Motor neuron (in vitro differentiated cells): ENCODE measurements at regions not wholly inside any gene's neighbourhood (a gene's known extent, or its start where the extent isn't known, plus 50 kb on each side); places are given as distances from the start of the nearest gene placed in this dataset.

Experiments
- ATAC-seq, 8 experiments: fragments of 200-7000 bp; cut with Tn5 transposase; replicated peaks in 6 of 8; 2 replicates each; pipeline ENCODE4 v1.8.0; 2021; ENCODE audit warnings: mild to moderate bottlenecking in 8 of 8, moderate library complexity in 8 of 8
- H3K27ac ChIP-seq, 2 donors: fragments of 250-450 bp; sonication (Bioruptor Pico); 2 replicates each; pipeline ENCODE4 v1.9.0; 2021; ENCODE audit warnings: antibody characterized with exemption in 2 of 2, mild to moderate bottlenecking in 2 of 2, moderate library complexity in 1 of 2
- H3K4me1 ChIP-seq, 2 donors: fragments of 250-450 bp; sonication (Bioruptor Pico); replicated peaks in 1 of 2; 2 replicates each; pipeline ENCODE4 v1.6.1; 2021; ENCODE audit warnings: antibody characterized with exemption in 2 of 2, mild to moderate bottlenecking in 2 of 2, moderate library complexity in 1 of 2
- H3K4me3 ChIP-seq, 5 donors: fragments of 250-450 bp; sonication (Bioruptor Pico); 2 replicates each; pipeline ENCODE4 v1.9.0; 2021; ENCODE audit warnings: antibody characterized with exemption in 5 of 5, mild to moderate bottlenecking in 5 of 5, moderate library complexity in 4 of 5
- WGBS, 10 experiments: fragments of 450-650 bp; shearing (Covaris generic); methylation state at CpG; one replicate each; pipeline ENCODE4 v1.0.0; 2022; 5-methylcytosine and 5-hydroxymethylcytosine counted together
- in situ Hi-C, 9 experiments: fragments of 400-800 bp; cut with MboI; loops; one replicate each; pipeline ENCODE4 v1.15.0; 2021; ENCODE audit warnings: low sequenced_read_pairs in 9 of 9, low pct_unique_long_range_greater_than_20kb in 2 of 9; ENCODE audit not compliant: unreplicated experiment in 9 of 9

DNA sequence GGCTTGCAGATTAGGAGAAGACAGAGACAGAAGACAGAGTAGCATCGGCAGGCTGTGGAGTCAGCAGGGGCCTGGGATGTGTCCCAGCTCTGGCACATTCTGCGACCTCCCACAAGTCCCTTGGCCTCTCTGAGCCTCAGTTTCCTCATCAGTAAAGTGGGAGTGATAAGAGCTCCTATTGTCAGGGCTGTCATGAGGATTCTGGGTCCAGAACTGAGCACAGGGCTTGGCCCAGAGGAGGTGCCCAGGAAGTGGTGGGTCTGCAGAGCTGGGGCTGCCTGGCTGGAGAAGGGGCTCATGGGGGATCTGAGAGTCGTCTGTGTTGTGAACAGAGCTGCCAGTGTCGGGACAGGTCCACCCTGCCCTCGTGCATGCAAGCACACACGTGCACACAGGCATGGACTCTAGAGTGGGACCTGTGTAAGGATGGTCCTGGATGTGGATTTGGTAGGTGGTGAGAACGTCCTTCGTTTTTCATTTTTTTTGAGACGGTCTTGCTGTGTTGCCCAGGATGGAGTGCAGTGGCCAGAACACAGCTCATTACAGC lies 262.9 kb downstream of the PTPRU start:
- H3K27ac ChIP-seq, result no peak overlapping the region
- peaks cover 20 to 34% of the 10 kb centered on the region in 2 donors for H3K4me1 ChIP-seq
- H3K4me3 ChIP-seq, result no peak overlapping the region
- in situ Hi-C loops, result no loop called here
- no peak for ATAC-seq
- 30 to 100% (median 90%) methylated on average over 1 to 9 of the region's 9 CpGs; no CpG with 5 or more reads in 3 of the 10 experiments for WGBS, 10 experiments

DNA sequence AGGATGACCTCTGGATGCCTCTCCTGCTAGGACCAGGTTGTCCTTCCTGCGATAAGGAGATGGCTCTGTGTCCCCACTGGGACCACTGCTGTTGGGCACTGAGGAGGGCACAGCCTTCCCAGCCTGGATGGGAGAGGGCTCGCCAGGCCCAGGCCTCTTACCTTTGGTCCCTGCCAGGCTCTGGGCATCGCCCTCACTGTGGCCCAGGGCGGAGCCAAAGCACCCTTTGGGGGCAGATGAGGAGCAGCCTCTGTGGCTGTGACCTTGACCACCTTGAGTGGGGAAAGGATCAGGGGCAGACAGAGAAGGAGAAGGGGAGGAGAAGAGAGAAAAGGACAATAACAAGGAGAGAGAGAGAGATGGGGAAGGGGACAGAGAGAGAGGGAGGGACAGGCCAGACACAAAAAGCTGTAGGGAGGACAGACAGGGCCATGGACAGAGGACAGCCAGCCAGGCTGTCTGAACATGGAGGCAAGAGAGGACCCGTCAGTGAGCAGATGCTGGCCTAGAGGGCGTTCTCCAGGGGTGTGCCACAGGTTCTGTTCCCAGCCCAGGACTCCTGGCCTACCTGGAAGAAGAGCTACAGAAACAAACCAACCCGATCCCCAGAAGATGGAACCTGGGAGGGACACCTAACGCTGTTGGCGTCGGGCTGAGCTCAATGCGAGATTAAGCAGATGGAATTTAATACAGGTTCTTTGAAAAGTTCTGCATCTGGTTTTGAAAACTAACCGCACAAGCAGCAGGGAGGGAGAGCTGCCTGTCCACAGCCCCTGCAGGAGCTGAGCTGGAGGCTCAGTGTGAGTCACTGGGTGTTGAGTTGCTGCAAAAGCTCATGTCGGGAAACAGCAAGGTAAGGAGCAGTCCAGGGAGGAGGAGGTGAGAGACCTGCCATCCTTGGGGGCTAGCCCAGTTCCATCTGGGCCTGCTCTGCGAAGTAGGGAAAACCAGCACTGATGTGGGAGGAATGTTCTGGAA lies 262.1 kb downstream of the PTPRU start:
- 48 to 93% (median 83%) methylated on average over 1 to 10 of the region's 14 CpGs; no CpG with 5 or more reads in 2 of the 10 experiments for WGBS, 10 experiments
- no peak overlapping the region for H3K4me3 ChIP-seq
- peaks cover 13 to 26% of the 10 kb centered on the region in 2 donors for H3K4me1 ChIP-seq
- no peak overlapping the region for H3K27ac ChIP-seq
- peak in 5 of 8 experiments; percentile 40 to 66 (median 46) for ATAC-seq
- in situ Hi-C loops, result no loop called here

DNA sequence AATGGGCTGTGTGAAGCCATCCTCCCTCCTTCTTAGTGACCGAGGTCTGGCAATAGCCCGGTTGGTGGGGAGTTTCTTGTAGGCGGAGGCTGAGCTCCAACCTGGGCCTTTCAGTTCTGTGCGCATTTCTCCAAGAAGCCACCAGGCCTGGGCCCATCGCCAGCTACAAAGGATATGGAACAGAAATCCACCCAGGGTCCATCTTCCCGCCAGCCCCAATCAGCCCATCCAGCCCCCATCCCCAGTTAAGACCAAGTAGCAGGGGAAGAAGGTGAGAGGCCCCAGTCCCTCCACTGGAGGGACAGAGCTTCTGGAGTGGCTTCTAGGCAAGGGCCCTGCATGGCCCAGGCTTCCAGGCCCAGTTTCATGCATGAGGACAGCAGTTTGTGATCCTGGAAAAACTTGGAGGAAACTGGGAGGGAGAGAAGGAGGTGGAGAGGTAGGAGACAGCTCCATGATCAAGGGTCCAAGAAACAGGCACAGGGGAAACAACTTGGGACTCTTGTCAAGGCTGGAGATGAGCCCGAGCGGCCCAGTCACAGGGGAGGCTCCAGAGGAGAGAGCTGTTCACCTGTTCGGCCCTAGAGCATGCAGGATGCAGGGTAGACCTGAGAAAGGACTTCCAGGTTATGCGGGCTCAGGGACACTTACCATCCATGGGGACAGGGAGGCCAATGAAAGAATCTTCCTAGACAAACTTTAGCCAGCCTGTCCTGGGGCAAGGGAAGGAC lies 261.2 kb downstream of the PTPRU start:
- peaks cover 13 to 19% of the 10 kb centered on the region in 2 donors for H3K4me1 ChIP-seq
- ATAC-seq, result no peak
- WGBS, 10 experiments, result 33 to 96% (median 82%) methylated on average over 1 to 9 of the region's 10 CpGs; no CpG with 5 or more reads in 4 of the 10 experiments
- no peak overlapping the region for H3K27ac ChIP-seq
- no peak overlapping the region for H3K4me3 ChIP-seq
- in situ Hi-C loops, result no loop called here

DNA sequence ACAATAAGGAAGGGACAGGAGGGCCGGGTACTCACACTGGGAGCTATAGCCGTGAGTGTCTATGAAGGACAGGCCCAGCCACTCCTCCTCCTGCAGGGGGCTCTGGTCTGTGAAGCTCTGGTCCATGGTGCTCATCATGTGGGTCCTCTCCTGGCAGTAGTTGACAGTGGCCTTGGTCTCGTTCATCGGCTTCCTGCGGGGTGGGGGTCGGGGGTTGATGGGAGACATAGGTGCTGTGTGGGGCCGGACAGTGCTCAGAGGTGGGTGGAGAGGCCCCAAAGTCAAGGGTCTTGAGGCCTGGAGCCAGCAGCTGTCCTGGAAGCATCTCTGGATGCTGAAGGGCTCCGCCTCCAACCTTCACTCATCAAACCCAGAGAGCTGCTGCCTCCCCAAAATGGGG lies 260.4 kb downstream of the PTPRU start:
- H3K27ac ChIP-seq, result no peak overlapping the region
- ATAC-seq, result no peak
- no peak overlapping the region for H3K4me3 ChIP-seq
- 79 to 100% (median 90%) methylated on average over 1 to 2 of the region's 8 CpGs; no CpG with 5 or more reads in 7 of the 10 experiments for WGBS, 10 experiments
- in situ Hi-C loops, result no loop called here
- H3K4me1 ChIP-seq, result peaks cover 10 to 11% of the 10 kb centered on the region in 2 donors

DNA sequence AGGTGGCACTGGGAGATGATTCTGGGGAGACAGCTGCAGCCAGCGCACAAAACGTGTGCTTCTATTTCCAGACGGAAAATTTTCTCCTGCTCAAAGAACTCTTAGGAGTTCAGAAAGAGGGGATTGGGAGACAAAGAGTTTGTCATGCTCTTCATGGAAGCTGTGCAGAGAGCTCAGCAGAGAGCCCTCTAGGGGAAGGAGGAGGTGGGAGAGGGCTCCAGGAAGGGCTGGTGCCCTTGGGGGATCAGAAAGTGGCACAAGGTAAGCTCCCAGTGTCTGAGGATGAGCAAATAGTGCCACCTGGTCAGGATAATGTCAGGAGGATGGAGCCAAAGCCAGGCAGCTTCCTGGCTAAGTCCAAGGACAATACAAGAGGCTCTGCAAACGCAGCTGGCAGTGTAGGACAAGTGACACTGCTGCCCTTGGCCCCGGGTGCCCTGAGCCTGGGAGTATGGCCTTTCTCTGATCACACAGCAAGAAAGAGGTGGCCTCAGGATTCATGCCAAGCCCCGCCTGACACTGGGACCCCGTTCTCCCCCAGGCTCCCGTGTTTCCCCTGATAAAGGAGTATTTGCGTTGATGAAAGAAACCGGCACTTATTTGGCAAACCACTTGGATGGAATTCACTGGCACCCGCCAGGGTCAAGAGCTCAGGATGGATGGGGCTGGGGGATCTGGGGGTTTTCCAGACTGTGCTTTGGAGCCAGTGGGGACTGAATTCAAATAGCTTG lies 254.0 kb downstream of the PTPRU start:
- no peak overlapping the region for H3K4me3 ChIP-seq
- no peaks in the 10 kb centered on the region for H3K4me1 ChIP-seq
- H3K27ac ChIP-seq, result no peak overlapping the region
- ATAC-seq, result peak in 1 of 8 experiments; percentile 12
- in situ Hi-C loops, result no loop called here
- 0 to 93% (median 76%) methylated on average over 2 to 9 of the region's 11 CpGs; no CpG with 5 or more reads in 3 of the 10 experiments for WGBS, 10 experiments

DNA sequence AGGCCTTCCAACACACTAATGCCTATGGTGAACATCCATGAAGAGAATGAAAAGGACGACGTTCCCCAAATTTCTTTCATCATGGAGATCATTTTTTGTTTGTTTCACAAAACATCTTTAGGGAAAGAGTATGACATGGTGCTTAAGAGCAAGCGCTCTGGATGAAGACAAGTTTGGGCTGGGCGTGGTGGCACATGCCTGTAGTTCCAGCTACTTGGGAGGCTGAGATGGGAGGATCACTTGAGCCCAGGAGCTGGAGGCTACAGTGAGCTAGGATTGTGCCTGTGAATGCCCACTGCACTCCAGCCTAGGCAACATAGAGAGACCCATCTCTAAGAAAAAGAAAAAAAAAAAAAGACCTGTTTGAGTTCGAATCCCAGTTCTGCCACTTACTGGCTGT lies 253.1 kb downstream of the PTPRU start:
- no peak for ATAC-seq
- H3K4me1 ChIP-seq, result no peaks in the 10 kb centered on the region
- no peak overlapping the region for H3K4me3 ChIP-seq
- WGBS, 10 experiments, result 8 to 100% (median 91%) methylated on average over 1 to 5 of the region's 5 CpGs
- H3K27ac ChIP-seq, result no peak overlapping the region
- in situ Hi-C loops, result no loop called here

DNA sequence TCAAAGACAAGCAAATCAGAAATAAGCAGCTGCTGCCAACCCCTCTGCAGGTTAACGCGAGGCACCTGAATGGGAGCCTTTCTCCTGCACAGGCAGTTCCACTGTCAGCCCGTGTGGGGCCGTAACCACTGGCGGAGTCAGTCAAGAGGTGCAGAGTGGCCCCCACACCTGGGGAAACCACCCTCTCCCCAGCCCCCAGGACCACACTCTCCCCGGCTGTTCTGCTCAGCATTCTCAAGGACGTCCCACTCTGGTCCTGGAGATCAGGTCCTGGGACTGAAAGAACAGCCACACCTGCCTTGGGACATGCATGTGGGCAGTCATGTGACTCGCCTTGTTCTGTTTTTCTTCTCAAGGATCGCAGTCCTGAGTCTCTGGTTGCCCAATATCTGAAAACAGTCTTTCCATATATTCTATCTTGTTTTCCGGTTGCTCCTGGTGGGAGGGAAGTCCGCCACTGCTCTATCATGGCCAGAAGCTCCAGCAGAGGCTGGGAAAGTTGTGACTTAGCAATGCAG lies 252.5 kb downstream of the PTPRU start:
- 29 to 96% (median 79%) methylated on average over 1 to 9 of the region's 11 CpGs; no CpG with 5 or more reads in 3 of the 10 experiments for WGBS, 10 experiments
- in situ Hi-C loops, result no loop called here
- no peaks in the 10 kb centered on the region for H3K4me1 ChIP-seq
- H3K27ac ChIP-seq, result no peak overlapping the region
- no peak overlapping the region for H3K4me3 ChIP-seq
- ATAC-seq, result no peak

DNA sequence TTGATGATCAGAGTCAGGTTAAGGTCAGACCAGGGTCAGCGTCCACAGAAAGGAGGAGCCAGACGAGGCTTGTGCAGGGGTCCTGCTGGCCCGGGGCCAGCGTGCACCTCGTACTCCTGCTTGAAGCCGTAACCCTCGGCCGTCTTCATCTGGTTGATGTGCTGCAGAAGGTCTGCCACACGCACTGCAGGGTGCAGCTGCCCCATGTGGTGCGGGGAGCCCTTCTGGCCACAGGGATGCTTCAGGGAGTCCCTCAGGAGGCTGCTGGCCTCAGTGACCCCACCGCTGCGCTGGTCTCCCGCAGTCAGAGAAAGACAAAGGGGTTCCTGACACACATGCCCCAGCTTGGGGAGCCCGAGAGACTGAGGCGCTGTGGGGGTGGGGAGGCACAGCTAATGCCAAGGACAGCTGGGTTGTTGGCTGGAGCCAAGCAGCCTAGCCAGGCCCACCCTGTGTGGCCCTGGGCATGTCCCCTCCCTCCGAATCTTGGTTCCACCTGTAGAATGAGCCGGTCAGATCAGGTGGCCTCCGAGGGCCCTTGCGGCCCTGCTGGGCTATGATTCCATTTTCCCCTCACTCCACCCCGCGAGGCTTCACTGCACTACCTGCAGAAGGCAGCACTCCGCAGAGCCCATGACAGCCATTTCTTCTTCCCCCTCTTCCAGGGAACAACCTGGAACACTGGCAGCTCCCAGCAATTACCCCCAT lies 251.9 kb downstream of the PTPRU start:
- in situ Hi-C loops, result no loop called here
- H3K4me1 ChIP-seq, result no peaks in the 10 kb centered on the region
- no peak overlapping the region for H3K27ac ChIP-seq
- ATAC-seq, result no peak
- no peak overlapping the region for H3K4me3 ChIP-seq
- 42 to 100% (median 80%) methylated on average over 1 to 15 of the region's 22 CpGs; no CpG with 5 or more reads in 1 of the 10 experiments for WGBS, 10 experiments

DNA sequence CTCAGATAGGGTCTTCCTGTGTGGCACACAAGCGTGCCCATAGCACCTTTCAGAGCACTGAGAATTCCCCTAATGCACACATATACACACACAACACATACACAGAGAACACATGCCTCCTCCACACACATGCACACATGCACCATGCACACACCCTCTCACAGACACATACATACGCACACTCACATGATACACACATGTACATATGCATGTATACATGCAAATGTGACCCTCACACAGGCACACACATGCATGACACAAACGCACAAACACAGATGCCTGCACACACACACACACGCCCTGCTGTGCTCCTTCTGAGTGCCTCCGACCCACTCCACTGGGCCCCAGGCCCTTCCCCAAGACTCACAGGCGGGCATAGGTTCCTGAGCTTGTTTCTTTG lies 251.0 kb downstream of the PTPRU start:
- H3K27ac ChIP-seq, result no peak overlapping the region
- WGBS, 10 experiments, result 0 to 96% (median 75%) methylated on average over 1 to 5 of the region's 6 CpGs; no CpG with 5 or more reads in 2 of the 10 experiments
- ATAC-seq, result peak in 3 of 8 experiments; percentile 17 to 33 (median 21)
- H3K4me3 ChIP-seq, result no peak overlapping the region
- in situ Hi-C loops, result no loop called here
- H3K4me1 ChIP-seq, result no peaks in the 10 kb centered on the region

DNA sequence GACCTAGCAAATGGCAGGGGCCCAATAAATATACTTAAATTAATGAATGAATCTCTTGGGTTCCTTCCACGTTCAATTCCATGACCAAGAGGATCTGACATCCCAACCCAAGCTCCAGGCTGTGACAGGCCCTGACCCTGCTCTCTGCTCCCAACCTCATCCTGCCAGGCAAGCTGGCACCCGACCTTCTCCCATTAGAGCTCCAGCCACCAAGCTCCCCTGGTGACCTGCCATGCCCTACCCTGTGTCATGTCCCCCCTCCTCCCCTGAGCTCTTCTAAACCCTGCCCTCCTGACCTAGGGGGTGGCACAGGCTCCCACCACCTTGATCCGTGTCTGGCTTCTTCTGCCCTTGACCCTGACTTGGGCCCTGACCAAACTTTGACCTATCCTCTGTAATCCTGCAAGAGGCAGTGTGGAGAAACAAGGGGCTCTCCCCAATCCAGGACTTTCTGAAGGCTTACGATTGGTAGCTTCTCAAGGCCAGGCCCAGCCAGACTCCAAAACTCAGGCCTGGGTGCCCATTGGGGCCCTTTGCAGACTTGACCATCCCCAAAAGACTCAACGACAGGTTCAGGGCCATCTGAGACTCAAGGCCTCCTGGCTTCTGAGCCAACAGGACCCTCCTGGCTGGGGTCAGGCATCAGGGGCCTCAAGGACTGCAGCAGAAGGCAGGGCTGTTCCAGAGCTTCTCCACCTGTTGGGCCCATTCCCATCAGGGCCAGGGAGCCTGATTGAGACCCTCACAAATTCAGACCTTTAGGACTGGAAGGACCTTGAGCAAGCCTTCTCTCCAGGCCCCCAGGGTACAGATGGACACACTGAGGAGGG lies 249.0 kb downstream of the PTPRU start:
- WGBS, 10 experiments, result 0 to 100% (median 70%) methylated on average over 1 to 4 of the region's 5 CpGs; no CpG with 5 or more reads in 2 of the 10 experiments
- no peak for ATAC-seq
- H3K4me3 ChIP-seq, result no peak overlapping the region
- no peaks in the 10 kb centered on the region for H3K4me1 ChIP-seq
- in situ Hi-C loops, result no loop called here
- no peak overlapping the region for H3K27ac ChIP-seq

DNA sequence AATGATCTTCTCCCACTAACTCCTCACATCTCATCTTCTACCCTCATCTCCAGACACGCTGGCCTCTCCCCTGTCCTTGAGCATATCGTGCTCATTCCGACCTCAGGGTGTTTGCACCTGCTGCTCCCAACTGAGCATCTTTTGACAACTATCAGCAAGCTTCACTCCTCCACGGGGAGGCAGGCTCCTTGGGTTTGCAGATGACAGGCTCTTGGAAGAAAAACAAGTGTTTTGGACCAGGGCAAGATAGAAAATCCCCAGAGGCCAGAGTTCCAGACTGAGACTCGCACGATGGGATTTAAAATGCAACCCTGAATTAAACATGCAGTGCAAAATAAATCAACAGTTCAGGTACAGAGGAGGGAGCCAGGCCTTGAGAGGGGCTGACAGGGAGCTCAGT lies 246.7 kb downstream of the PTPRU start:
- in situ Hi-C loops, result no loop called here
- Histone ChIP-seq H3K27ac (no peak overlapping the region), H3K4me1 (peaks cover 6 to 9% of the 10 kb centered on the region in 2 donors), H3K4me3 (no peak overlapping the region)
- no peak for ATAC-seq
- WGBS, 10 experiments, result 0 to 88% (median 47%) methylated on average over 1 to 5 of the region's 6 CpGs; no CpG with 5 or more reads in 2 of the 10 experiments
